RWPE2 (cell line): ENCODE measurements at regions not wholly inside any gene's neighbourhood (a gene's known extent, or its start where the extent isn't known, plus 50 kb on each side); places are given as distances from the start of the nearest gene placed in this dataset.

Experiments used
- ATAC-seq: fragments of 200-7000 bp; cut with Tn5 transposase; 3 replicates; pipeline ENCODE4 v1.9.1; 2021; ENCODE audit warnings: low read depth
- DNase-seq: peaks from one replicate; pipeline ENCODE4 v3.0.0-alpha.2; 2020; ENCODE audit warnings: low spot score
- H3K27ac ChIP-seq: fragments of 450-650 bp; 2 replicates; pipeline ENCODE4 v1.5.1; 2017; ENCODE audit warnings: mild to moderate bottlenecking; ENCODE audit not compliant: poor library complexity, severe bottlenecking
- H3K27me3 ChIP-seq: fragments of 250-450 bp; sonication (Bioruptor Pico); 2 replicates; pipeline ENCODE4 v1.5.1; 2021; ENCODE audit warnings: mild to moderate bottlenecking, moderate library complexity; ENCODE audit not compliant: insufficient read depth, poor library complexity, severe bottlenecking
- H3K36me3 ChIP-seq: fragments of 250-450 bp; sonication (Bioruptor Pico); 2 replicates; pipeline ENCODE4 v1.5.1; 2020; ENCODE audit warnings: low read depth, mild to moderate bottlenecking, moderate library complexity
- H3K4me1 ChIP-seq: fragments of 250-450 bp; sonication (Bioruptor Pico); 2 replicates; pipeline ENCODE4 v1.5.1; 2021; ENCODE audit warnings: mild to moderate bottlenecking, moderate library complexity; ENCODE audit not compliant: insufficient read depth, poor library complexity, severe bottlenecking
- H3K4me3 ChIP-seq: fragments of 250-450 bp; sonication (Bioruptor Pico); 2 replicates; pipeline ENCODE4 v1.5.1; 2021; ENCODE audit warnings: mild to moderate bottlenecking, moderate library complexity; ENCODE audit not compliant: severe bottlenecking
- H3K9me3 ChIP-seq: fragments of 250-450 bp; sonication (Bioruptor Pico); 2 replicates; pipeline ENCODE4 v1.5.1; 2021; ENCODE audit warnings: mild to moderate bottlenecking, moderate library complexity; ENCODE audit not compliant: severe bottlenecking
- TF ChIP-seq, protein P1 (sequence below): fragments of 450-650 bp; IDR thresholded peaks from one replicate; pipeline ENCODE4 v1.5.1; 2017; ENCODE audit warnings: mild to moderate bottlenecking, moderate library complexity; ENCODE audit not compliant: poor library complexity, severe bottlenecking

DNA sequence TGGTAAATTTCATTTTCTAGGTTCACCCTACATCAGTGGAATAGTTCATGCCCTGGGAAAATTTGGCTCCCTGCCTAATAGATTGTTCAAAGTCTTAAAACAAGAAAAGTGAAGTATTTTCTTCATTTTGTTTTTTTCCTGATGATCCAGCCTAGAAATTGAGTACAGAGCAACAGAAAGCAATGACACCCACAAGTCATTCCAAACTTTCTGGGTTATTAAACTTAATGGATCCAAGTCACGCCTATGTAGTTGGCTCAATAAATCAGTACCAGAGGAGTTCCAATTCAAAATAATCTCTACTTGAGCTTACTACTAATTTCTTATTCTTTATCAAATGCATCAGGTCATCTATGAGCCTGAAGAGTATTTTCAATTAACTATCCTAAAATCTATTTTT, 937.6 kb upstream of the SLIT2 start:
- Histone ChIP-seq H3K4me3 (no peak overlapping the region), H3K36me3 (no peaks in the 10 kb centered on the region), H3K9me3 (no peaks in the 10 kb centered on the region), H3K27me3 (no peaks in the 10 kb centered on the region), H3K27ac (no peak overlapping the region), H3K4me1 (peaks cover 3% of the 10 kb centered on the region)
- TF ChIP-seq, protein P1, sequence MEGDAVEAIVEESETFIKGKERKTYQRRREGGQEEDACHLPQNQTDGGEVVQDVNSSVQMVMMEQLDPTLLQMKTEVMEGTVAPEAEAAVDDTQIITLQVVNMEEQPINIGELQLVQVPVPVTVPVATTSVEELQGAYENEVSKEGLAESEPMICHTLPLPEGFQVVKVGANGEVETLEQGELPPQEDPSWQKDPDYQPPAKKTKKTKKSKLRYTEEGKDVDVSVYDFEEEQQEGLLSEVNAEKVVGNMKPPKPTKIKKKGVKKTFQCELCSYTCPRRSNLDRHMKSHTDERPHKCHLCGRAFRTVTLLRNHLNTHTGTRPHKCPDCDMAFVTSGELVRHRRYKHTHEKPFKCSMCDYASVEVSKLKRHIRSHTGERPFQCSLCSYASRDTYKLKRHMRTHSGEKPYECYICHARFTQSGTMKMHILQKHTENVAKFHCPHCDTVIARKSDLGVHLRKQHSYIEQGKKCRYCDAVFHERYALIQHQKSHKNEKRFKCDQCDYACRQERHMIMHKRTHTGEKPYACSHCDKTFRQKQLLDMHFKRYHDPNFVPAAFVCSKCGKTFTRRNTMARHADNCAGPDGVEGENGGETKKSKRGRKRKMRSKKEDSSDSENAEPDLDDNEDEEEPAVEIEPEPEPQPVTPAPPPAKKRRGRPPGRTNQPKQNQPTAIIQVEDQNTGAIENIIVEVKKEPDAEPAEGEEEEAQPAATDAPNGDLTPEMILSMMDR: no peak
- DNase-seq (no peak), ATAC-seq (no peak)

- Histone ChIP-seq H3K4me3 (no peak overlapping the region), H3K27me3 (no peaks in the 10 kb centered on the region), H3K4me1 (peaks cover 3% of the 10 kb centered on the region), H3K27ac (no peak overlapping the region), H3K36me3 (no peaks in the 10 kb centered on the region), H3K9me3 (no peaks in the 10 kb centered on the region)
- TF ChIP-seq, protein P1: peak; percentile 64
- DNase-seq: no peak
- peak; percentile 75 for ATAC-seq
Observed at GRCh38 chr4:19309378-19309777, 942.3 kb upstream of the SLIT2 start.

GRCh38 chr4:19304028-19304427, 947.7 kb upstream of the SLIT2 start:
- H3K9me3 ChIP-seq: no peaks in the 10 kb centered on the region

DNA sequence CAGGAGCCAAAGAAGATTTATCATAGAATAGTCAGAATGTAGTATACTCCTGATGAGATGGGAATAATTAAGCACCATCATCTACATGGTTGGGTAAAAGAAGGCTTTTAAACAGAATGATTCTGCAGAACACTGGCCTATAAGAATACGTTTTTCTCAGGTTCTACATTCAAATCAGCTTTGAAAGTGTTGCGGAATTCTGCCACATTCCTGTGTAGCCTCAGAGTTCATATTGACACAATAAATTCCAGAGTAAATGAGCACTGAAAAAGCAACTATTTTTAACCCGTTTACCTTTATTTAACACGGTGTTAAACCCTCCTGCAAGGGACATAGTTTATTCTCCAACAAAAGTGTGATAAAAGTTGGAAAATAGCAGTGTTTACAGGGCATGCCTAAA, 950.2 kb upstream of the SLIT2 start:
- no peaks in the 10 kb centered on the region for H3K9me3 ChIP-seq
- peaks cover 8% of the 10 kb centered on the region for H3K4me1 ChIP-seq
- no peak overlapping the region for H3K4me3 ChIP-seq
- H3K27ac ChIP-seq: no peak overlapping the region
- ATAC-seq: no peak
- H3K27me3 ChIP-seq: no peaks in the 10 kb centered on the region
- no peak for DNase-seq
- TF ChIP-seq, protein P1: no peak
- H3K36me3 ChIP-seq: no peaks in the 10 kb centered on the region

More at GRCh38 chr4:19304028-19304427, 947.7 kb upstream of the SLIT2 start:
- Histone ChIP-seq H3K27me3 (no peaks in the 10 kb centered on the region), H3K27ac (no peak overlapping the region), H3K4me3 (no peak overlapping the region), H3K4me1 (peaks cover 8% of the 10 kb centered on the region), H3K36me3 (no peaks in the 10 kb centered on the region)
- peak; percentile 72 for ATAC-seq
- TF ChIP-seq, protein P1: no peak
- no peak for DNase-seq

GRCh38 chr4:19300213-19300612, 951.5 kb upstream of the SLIT2 start:
- no peaks in the 10 kb centered on the region for H3K9me3 ChIP-seq
- TF ChIP-seq, protein P1: no peak
- peaks cover 8% of the 10 kb centered on the region for H3K4me1 ChIP-seq
- ATAC-seq (no peak), DNase-seq (no peak)
- no peak overlapping the region for H3K4me3 ChIP-seq
- H3K27me3 ChIP-seq: no peaks in the 10 kb centered on the region
- no peak overlapping the region for H3K27ac ChIP-seq
- no peaks in the 10 kb centered on the region for H3K36me3 ChIP-seq
